ENCODE measurements at regions not wholly inside any gene's neighbourhood (a gene's known extent, or its start where the extent isn't known, plus 50 kb on each side); places are given as distances from the start of the nearest gene placed in this dataset.
A peak's percentile ranks its signal among the peaks of the same experiment; 100 is the strongest.

DNA sequence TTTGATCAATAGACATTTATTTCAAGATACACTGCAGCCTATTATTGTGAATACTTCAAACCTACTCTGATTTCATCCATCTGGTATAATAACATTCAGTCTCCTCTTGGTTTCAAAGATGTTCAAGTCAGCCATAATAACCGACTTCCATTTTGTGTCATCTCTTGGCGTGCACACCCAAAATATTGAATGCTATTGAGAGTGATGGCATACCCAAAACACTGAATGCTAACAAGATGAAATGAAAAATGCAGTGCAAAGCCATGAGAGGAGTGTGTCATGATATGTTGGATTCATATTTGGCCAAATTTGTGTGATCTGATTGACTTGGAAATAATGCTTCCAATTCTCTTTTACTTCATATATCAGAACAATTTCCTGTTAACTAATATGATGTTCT is 181.2 kb upstream of the PCDH17 start:
- DNase-seq, result no peak

DNA sequence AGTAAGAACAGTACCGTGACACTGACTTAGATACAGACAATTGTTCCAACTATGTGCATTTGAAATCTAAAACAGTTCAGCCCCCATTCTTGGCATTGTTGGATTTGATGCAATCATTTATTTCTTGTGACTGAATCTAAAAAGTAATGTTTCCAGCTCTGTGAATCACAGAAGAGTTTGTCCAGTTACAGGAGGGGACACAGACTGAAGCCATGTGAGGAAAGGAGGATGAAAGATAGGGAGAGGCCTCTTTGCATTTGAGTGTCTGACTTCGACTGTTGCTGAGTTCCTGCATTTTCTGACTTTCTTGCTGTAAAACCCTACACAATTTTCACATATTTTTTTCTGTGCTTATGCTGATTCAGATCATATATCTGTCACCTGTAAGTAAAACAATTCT is 179.3 kb upstream of the PCDH17 start:
- DNase-seq, result no peak

DNA sequence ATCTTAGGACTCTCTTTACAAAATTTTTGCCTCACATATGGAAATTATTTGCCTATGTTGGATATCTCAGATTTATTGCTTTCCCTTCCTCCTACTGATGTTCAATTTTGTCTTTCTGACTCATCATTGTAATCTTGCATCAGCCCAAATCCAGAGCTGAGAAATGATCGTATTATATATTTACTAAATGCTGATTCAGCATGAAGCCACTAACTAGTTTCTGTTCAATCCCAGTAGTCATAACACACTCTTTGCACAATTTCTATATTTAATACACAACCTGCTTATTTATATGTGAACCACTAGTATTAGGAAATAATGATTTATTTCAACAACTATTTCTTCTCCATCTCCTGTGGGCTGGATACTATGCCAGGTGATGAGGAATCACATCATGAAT is 161.1 kb upstream of the PCDH17 start:
- DNase-seq, result no peak

DNA sequence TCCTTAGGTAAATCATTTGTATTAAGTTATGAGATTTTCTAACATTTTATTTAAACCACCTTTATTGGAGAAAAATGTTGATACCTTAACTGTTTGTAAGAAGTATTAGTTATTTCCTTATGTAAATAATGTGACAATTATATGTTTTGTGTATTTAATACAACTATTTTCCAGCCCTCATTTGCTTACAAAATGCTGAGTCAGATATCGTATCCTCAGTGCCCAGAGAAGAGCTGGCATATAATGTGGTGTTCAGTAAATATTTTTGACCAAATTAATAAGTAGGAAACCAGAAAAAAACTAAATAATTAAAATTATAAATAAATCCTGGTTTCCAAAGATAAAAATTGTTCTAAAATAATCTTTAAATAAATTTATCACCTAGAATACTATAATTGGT is 140.2 kb upstream of the PCDH17 start:
- DNase-seq, result no peak

DNA sequence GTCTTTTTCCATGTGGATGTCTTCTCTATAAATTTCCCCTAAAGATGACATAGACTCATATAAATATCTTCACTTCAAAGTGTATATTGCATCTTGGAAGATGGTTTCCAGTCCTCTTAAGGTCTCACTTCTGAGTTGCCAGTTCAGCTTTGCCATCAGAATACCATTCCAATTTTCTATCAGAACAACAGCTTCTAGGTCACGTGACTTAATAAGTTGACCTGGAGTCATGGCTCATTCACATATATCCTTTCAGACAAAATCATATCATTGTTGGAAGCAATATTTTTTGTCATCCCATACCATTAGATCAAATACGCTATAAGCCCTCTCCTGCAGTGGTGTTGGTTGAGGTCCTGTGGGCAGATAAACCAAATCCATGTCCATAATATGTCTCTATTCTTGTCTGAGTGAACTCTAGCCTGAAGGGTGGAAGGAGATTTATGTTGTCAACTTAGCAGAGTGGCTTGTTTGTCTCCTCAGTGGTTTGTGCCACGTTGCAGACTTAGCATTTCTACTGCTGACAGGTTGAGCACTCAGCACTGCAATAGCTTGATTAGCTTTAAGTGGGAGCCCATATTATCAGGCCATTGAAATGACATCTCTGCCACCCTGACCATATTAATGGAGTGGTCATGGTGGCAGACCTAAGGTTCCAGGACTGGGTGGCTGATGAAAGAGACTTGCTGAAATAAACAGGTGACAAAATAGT is 123.6 kb upstream of the PCDH17 start:
- DNase-seq, result no peak

DNA sequence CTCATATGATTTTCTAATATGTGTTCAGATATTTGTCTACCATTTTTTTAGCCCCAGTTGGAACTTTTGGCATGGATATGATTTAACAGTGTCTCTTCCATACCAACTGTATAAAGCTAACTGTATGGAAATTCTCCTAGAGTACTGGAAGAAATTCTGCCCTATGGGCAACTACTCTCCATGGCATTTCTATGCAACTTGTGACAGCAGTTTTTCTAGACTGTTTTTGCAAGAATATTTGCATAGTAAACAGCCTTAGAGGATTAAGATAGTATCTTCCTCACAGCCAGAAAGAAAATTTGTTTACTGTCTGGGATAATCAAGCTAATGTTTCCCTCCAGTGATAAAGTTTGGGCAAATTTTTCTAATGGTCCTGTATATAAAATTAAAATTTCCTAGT is 119.9 kb upstream of the PCDH17 start:
- DNase-seq, result peak; percentile 31

DNA sequence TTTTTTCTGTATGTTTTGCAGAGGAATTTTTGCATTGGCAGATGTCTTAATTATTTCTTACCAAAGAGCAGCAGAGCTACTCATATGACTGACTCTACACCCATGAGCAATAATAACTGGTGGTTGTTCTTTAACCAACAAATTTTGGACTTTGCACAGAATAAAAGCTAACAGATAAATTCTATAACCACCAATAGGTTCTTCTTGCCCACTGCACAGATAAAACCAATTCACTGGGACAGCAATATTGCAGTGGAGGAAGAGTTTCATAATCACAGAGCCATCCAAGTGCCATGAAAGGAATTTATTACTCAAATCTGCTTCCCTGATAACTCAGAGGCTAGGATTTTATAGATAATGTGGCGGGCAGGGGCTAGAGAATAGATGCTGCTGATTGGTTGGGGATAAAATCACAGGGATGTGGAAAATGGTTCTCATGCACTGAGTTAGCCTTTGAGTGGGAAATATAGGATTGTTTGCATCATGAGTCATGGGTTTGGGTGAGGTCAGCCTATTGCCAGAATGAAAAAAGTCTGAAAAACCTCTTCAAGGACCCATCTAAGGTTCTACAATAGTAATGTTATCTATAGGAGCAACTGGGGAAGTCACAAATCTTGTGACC is 104.3 kb upstream of the PCDH17 start:
- DNase-seq, result no peak

DNA sequence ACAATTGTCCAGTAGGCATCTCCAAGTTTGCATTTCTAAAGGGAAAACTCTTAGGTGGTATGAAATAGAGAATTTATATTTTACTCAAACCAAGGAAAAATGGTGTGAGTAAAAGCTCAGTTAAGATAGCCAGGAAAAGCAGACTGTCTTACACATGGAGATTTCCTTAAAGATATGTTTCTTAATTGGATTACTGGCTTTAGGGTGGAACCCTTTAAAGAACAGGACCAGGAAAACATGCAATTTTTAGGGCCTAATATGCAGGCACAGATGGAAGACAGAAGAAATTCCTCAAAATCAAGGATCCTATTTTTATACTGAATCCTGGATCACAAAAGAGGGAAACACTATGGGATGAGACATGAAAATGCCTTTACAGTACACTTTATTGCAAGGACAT is 100.3 kb upstream of the PCDH17 start:
- DNase-seq, result no peak

DNA sequence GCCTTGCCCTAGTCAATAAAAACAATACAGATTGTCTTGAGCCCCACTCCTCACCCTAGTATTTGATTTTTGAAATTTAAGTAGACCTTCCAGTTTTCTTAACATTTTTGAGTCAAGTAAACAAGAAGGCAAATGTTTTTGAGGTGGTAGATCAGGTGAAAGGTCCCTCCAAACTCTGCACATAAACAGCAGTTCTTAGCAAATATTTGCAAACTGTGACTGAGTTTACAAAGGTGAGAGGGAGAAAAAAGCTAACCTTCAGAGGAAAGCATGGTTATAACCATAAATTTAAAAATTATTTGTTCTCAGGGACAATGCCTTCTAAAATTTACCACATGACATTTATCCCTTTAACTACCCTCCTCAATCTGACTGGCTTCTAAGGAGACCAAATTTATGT is 84.6 kb upstream of the PCDH17 start:
- DNase-seq, result no peak

DNA sequence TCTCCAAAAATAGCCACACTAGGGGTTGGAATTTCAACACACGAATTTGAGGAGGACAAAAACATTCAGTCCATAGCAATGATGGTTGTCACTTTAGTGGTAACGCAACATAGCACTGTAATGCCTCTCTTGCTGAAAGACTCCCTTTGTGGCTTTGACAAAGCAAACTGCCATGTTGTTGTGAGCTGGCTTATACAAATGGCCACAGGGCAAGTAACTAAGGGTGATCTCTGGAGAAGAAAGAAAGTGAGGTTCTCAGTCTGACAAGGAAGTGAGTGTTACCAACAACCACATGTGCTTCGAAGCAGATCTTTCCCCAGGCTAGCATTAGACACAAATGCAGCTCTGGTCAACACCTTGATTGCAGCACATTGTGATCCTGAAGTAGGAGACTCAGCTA is 79.1 kb upstream of the PCDH17 start:
- DNase-seq, result no peak

DNA sequence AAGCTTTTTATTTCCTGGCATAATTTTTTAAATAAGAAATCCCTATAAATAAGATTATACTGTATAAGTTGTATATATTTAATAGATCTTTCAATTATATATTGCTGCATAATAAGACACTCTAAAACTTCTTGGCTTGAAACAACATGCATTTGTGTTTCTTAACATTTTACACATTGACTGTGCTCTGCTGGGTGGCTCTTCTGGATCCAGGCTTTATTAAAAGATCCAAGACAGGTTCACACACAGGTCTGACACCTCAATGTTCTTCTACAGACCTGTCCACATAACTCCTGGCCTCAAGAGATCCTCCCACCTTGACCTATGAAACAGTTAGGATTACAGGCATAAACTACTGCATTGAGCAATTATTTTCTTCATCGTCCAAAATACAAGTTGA is 77.6 kb upstream of the PCDH17 start:
- no peak for DNase-seq

DNA sequence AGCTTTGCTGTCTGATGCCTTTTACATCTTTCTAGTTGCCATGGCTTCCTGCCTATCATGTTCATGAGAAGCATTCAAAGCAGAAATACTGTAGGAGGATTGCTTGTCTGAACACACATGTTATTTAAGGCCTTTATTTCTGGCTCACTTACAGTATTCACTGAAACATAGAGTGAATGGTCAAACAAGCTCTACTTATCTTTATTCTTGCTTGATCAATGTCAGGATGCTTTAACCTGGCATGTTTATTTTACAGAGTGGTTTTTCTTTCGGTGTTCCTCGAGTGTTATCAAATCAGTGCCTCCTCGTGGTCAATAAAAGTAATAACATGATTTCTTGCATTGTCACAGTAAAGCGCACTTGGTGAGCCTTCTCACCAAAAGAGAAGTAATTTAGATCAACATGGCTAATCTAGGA is 73.5 kb upstream of the PCDH17 start:
- no peak for DNase-seq

DNA sequence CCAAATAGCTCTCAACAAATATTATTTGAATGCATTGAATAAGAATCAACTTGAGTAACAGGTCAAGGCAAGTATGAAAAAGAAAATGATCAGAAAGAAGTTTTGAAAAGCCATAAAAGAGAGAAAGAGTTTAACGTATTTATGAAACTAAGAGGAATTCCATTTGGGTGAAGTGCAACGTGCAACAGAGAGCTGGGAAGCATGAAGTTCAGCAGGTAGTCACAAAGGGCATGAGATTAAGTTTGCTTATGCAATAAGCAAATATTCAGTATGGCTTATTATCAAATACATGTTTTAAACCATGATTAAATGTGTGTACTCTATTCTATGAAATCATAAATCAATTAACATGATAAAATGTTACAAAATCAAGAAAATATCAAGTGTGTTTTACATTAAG is 62.7 kb upstream of the PCDH17 start:
- no peak for DNase-seq

DNA sequence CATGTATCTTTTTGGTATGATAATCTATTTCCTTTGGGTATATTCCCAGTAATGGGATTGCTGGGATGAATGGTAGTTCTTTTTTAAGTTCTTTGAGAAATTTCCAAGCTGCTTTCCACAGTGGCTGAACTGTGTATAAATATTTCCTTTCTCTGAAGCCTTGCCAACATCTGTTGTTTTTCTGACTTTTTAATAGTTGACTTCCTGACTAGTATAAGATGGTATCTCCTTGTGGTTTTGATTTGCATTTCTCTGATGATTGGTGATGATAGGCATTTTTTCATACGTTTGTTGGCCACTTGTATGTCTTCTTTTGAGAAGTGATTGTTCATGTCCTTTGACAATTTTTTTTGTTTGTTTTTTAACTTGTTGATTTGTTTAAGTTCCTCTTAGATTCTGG is 61.6 kb upstream of the PCDH17 start:
- DNase-seq, result no peak

Data from NCI-H1048 (cell line).